MM.1S (cell line): ENCODE measurements at regions not wholly inside any gene's neighbourhood (a gene's known extent, or its start where the extent isn't known, plus 50 kb on each side); places are given as distances from the start of the nearest gene placed in this dataset.

ENCODE experiments used
- EZH2 ChIP-seq: fragments of 300-600 bp; sonication (generic); optimal IDR thresholded peaks from 2 replicates; pipeline ENCODE3; 2017; ENCODE audit warnings: low read depth, mild to moderate bottlenecking, antibody characterized with exemption, low read length, mixed read lengths
- TF ChIP-seq, protein P1 (sequence below): fragments of 300-600 bp; sonication (generic); IDR thresholded peaks from 2 replicates; pipeline ENCODE4 v1.5.1; 2016; ENCODE audit warnings: antibody characterized with exemption, low read length, mixed read lengths

DNA sequence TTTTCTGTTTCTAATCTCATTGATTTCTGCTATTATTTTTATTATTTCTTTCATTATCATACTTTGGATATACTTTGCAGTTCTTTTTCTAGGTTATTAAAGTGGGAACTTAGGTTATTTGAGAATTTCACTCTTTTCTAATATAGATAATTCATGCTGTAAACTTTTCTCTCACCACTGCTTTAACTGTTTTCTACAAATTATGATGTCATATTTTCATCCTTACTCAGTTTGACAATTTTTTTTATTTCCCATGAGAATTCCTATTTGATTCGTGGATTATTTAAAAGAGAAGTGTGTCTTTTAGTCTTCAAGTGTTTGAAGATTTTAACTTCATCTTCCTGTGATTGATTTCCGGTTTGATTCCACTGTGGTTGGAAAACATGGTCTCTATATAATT is 336.8 kb upstream of the SALL1 start:
- no peak for TF ChIP-seq EZH2
- TF ChIP-seq, protein P1, sequence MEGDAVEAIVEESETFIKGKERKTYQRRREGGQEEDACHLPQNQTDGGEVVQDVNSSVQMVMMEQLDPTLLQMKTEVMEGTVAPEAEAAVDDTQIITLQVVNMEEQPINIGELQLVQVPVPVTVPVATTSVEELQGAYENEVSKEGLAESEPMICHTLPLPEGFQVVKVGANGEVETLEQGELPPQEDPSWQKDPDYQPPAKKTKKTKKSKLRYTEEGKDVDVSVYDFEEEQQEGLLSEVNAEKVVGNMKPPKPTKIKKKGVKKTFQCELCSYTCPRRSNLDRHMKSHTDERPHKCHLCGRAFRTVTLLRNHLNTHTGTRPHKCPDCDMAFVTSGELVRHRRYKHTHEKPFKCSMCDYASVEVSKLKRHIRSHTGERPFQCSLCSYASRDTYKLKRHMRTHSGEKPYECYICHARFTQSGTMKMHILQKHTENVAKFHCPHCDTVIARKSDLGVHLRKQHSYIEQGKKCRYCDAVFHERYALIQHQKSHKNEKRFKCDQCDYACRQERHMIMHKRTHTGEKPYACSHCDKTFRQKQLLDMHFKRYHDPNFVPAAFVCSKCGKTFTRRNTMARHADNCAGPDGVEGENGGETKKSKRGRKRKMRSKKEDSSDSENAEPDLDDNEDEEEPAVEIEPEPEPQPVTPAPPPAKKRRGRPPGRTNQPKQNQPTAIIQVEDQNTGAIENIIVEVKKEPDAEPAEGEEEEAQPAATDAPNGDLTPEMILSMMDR, result no peak
